Stimulated activated CD8-positive, alpha-beta memory T cell treated with anti-CD3 and anti-CD28 coated beads, Interleukin-7, amount 100 ng/mL, for 1 hour (primary cell): ENCODE measurements at regions not wholly inside any gene's neighbourhood (a gene's known extent, or its start where the extent isn't known, plus 50 kb on each side); places are given as distances from the start of the nearest gene placed in this dataset.

ENCODE experiments used
- DNase-seq, 2 donors: peaks; one replicate each; pipeline ENCODE4 v3.0.0-alpha.2; 2020; ENCODE audit warnings: low read depth in 2 of 2

- DNase-seq: no peak
These were observed 1532.3 kb downstream of the KCNT2 start for GRCh38 chr1:195075973-195076372.

GRCh38 chr1:195071461-195071860 lies 1536.8 kb downstream of the KCNT2 start:
- DNase-seq: no peak

DNA sequence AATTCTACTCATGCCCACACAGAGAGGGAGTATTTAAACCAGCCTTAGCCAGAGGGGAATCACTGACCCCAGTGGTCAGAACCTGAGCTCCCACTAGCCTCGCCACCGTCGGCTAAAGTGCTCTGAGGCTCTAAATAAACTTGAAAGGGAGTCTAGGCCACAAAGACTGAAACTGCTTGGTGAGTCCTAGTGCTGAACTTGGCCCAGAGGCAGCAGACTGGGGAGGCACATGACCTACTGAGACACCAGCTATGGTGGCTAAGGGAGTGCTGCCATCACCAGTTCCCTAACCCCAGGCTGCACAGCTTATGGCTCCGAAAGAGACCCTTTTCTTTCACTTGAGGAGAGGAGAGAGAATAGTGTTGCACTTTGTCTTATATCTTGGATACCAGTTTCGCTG lies 1542.8 kb downstream of the KCNT2 start:
- DNase-seq: no peak

- no peak for DNase-seq
These were observed 1543.9 kb downstream of the KCNT2 start for GRCh38 chr1:195064358-195064757.

DNA sequence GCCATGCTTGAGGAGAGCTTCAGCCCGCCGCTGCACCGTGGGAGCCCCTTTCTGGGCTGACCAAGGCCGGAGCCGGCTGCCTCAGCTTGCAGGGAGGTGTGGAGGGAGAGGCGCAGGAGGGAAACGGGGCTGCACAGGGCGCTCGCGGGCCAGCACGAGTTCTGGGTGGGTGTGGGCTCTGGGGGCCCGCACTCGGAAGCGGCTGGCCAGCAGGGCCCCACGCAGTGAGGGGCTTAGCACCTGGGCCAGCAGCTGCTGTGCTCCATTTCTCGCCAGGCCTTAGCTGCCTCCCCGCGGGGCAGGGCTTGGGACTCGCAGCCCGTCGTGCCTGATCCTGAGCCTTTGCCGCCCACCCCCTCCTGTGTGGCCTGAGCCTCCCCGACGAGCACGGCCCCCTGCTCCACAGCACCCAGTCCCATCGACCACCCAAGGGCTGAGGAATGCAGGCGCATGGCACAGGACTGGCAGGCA lies 1554.0 kb downstream of the KCNT2 start:
- DNase-seq: no peak

- no peak for DNase-seq
These were observed 1554.8 kb downstream of the KCNT2 start for GRCh38 chr1:195053478-195053877.

DNA sequence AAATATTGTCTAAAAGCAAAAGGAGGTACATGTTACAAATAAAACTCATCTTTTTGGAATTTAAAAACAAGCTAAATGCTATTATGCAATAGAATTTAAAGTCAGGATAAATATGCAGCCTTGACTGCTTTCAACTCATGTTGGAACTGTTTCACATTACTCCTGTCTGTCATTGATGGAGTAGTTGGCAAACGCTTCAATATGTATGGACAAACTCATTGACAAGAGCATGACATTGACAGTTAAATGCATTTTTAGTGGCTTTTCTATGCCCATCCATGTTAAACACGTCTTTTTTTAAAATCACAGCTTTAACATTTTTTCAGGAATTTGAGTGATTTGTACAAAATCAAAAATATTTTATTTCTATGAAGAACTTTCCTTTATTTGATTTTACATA lies 1560.5 kb downstream of the KCNT2 start:
- no peak for DNase-seq

DNA sequence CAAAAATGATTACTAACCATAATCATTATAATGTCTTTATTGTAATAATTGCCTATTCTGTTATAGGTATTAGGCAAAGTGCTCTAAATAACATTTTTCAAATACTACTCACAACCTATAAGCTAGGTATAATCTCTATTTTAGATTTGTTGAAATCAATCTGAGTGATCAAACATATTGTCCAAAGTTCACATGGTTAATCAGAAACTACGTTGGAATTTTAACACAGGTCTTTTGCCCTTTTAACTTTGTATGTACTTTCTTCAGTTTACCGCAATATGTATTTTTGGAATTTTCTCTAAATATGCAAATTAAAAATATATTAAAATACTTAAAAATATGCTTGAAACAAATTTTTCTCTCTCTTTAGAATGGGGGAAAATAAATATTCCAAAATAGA lies 1563.2 kb downstream of the KCNT2 start:
- no peak for DNase-seq

- DNase-seq: no peak
These were observed 1577.4 kb downstream of the KCNT2 start for GRCh38 chr1:195030793-195031192.

DNA sequence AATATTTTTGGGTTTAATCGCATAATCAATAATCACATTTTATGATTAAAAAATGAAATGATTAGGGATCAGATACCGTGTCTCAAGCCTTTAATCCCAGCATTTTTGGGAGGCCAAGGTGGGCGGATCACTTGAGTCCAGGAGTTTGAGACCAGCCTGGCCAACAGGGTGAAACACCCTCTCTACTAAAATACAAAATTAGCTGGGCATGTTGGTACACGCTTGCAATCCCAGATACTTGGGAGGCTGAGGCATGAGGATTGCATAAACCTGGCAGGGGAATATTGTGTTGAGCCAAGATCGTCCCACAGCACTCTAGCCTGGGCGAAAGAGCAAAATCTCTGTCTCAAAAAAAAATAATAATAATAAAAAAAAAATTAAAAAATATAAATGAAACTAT lies 1581.4 kb downstream of the KCNT2 start:
- DNase-seq: no peak

DNA sequence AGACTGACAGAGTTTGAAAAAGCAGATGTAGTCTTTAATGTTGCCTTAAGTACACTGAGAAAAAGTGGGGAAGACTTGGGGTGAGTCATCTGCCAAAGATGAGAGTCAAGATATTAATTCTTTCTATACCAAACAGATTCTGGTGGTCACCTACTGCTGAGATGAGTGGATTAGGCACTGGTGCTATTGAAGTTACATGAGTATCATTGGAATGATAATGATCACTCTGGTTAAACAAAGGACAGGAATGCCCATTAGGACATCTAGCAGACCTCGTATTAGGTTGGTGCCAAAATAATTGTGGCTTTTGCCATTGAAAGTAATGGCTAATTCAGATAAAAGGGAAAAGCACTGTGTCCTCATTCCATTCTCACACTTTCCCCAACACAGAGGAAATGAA lies 1588.9 kb downstream of the KCNT2 start:
- DNase-seq: no peak

DNA sequence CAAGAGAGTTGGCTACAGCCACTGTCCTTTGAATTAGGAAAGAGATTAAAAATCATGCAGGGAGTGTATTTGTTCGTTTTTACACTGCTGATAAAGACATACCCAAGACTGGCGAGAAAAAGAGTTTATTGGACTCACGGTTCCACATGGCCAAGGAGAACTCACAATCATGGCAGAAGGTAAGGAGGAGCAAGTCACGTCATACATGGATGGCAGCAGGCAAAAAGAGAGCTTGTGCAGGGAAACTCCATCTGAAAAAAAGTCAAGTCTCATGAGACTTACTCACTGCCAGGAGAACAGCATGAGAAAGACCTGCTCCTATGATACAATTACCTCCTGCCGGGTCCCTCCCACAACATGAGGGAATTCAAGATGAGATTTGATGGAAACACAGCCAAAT lies 1595.2 kb downstream of the KCNT2 start:
- no peak for DNase-seq

DNA sequence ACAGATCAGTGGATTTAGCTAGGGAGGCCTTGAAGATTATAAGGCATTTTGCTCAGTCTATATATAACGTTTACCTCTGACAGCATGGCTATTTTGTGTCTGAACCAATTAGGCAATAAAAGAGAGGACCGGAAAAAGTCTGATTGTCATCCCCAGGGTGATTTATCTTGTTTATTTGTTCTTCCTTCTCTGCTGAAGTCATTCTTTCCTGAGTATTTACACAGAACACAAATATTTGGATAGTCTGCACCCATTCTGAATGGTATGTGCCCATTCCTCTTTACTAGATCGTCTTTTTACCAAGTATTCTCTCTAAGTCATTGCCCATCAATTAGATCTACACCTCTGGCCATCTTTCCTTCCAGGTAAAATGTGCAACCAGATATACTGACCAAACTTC lies 1602.9 kb downstream of the KCNT2 start:
- DNase-seq: no peak

DNA sequence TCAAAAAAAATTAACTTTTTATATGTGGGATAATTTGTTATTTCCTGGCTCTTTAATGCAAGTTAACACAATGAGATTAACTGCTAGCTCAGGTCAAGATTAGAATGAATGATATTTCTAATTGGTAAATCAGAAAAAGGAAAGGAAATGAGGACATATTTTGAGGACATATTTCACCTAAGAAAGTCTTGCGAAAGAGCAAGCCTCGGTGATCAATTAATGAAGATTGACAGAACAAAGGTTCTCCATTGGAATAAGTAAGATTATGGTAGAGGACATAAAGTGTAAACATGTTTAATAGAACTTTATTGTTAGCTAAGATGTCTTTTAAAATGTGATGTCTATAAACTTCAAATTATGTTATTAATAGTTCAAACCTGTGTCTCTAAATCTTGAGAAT lies 1617.8 kb downstream of the KCNT2 start:
- no peak for DNase-seq

DNA sequence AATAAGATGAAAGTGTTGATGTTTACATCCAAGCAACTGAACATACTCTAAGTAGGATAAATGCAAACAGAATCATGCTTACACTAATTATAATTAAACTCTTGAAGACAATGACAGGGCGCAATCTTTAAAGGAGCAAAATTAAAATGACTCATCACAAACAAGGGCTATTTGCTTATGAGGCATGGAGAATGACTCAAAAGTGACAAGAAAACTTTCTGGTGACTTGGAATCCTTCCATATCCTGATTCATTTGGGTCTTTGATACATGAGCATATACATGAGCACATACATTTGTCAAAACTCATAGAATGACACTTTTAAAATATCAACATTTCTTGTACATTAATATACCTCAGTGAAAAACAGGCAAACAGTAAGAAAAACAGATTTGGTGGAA lies 1632.3 kb downstream of the KCNT2 start:
- DNase-seq: no peak

GRCh38 chr1:194968916-194969315 lies 1639.3 kb downstream of the KCNT2 start:
- no peak for DNase-seq

DNA sequence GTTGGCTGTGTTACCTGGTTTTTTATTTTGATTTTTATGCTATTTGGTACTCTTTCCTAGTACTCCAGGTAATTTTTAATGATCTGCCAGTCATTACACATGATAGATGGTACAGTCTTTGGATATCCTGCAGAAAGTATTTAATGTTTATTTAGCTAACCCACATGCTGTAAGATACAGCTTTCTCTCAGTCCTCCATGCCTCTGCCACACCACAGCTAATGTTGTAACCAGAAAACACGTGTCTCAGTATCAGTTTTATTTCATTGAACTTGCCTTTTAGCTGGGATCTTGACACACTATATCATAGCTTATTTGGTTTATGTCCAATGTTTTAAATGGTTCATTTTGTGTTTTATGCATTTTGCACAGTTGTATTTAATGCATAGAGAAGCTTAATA lies 1648.4 kb downstream of the KCNT2 start:
- DNase-seq: no peak

DNA sequence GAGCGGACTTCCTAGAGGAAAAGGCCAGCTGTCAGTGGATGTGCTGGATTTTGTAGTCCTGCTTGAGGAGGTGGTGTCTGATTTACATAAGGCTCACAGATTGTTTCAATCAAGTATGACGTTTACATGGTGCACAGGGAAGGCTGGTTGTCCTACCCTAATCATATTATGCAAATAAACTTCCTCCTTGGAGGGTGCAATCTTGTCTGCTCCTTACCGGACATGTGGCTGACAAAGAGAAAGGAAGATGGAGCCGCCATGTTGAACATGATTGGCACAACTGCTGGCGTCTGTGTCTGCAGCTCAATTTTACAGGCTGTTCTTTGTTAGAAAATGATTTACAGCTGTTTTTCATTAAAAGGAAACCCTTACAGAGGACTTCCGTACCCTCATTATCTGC lies 1656.1 kb downstream of the KCNT2 start:
- no peak for DNase-seq

DNA sequence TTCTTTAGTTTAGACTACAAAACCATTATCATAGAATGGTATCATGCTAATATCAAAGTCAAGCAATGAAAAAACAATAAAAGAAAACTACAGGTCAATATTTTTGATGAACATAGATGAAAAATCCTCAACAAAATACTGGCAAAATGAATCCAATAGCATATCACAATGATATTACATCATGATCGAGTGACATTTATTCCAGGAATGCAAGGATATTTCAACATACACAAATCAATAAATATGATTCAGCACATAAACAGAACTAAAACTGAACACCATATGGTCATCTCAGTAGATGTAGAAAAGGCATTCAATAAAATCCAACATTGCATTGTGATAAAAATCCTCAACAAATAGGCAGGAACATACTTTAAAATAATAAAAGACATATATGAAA lies 1657.7 kb downstream of the KCNT2 start:
- DNase-seq: no peak

DNA sequence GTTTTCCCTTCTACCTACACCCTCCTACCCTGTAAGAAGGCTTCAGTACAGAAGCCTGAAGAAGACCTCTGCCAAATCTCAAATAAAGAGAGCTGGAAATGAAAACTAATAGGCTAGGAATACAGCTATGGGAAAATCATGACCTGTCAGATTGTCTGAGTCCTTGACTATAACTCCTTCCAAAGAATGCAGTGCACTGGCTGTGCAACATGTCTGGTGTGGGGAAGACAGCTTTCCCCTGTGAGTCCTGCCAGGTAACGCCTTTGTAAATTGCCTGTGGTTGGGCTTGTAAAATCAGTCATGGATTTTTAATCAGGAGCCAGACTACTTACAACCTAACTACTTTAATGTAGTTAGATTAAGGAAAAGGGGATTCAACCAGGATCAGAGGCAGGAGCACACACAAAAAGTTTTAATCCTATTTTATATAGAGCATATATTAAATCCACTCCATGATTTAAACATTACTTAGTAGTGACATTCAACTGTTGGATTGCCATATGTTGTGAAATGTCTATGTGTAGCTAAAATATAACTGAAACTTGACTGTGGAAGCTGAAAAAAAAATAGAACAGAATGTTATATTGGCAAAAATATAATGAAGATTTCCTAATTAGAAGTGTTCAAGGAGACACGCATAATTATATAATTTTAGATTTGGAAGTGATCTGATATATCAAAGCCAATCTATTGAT lies 1667.8 kb downstream of the KCNT2 start:
- no peak for DNase-seq

GRCh38 chr1:194935864-194936263 lies 1672.4 kb downstream of the KCNT2 start:
- DNase-seq: no peak

GRCh38 chr1:194931166-194931565 lies 1677.1 kb downstream of the KCNT2 start:
- no peak for DNase-seq

DNA sequence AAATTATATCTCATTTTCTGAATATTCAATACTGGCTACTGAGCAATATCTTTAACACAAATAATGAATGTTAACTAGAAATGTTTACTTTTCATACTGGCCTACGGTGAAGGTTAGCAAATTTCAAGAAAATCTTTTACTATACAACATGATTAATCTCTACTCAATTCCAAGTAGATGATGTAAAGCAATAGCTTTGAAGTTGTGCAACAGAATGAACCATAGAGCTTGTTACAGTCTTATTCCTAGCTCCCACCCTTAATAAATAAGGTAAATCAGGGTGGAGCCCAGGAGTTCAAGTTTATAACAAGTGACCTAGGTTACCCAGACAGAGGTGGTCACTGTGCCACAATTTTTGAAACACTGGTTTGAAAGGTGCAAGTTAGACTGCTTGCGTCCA lies 1678.1 kb downstream of the KCNT2 start:
- DNase-seq: no peak

DNA sequence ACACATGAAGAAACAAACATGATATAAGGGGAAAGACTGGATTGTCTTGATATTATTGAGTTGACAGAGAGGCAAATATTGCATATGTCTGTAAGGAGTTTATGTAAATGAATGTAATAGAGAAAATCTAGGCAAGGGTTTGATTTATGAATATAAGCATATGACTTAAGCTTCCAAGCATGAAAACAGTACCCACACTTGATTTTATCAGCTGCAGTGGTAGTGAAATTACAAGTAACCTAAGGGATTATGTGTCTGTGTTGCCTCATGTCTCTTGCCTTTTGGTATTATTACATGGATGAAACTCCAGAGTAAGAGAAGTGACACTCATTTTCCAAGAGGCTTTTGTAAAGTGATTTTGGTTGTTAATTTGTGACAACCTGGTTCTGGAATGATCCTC lies 1678.9 kb downstream of the KCNT2 start:
- no peak for DNase-seq
